HG03378 (cell line): ENCODE measurements at regions not wholly inside any gene's neighbourhood (a gene's known extent, or its start where the extent isn't known, plus 50 kb on each side); places are given as distances from the start of the nearest gene placed in this dataset.
"Not testable (repeated sequence)": the region's sequence is repeated elsewhere in the genome, so short reads cannot be mapped to it uniquely, and the experiment has no call there.

Experiments
- ATAC-seq: cut with Tn5 transposase; IDR thresholded peaks from one replicate; pipeline ENCODE4 v1.9.1; 2021; ENCODE audit warnings: mild to moderate bottlenecking, moderate library complexity; ENCODE audit not compliant: unreplicated experiment

DNA sequence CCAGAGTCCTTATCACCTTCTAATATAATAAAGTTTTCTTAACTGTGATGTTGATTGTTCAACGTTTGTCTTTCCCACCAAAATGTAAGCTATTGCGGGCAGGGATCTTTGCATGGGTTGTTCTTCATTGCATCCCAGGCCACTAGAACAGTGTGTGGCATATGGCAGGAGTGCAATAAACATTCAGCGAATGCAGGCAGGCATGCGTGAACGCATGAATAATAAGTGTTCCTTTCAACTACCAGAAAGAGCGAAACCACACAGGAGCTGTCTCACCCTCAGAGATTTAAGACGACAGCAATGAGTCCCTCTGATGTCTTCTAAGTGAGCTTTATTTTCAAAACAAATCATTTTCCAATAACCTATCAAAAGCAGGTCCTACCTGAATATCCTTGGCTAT is 2693.1 kb upstream of the TPTE start:
- ATAC-seq, result not testable (repeated sequence)

DNA sequence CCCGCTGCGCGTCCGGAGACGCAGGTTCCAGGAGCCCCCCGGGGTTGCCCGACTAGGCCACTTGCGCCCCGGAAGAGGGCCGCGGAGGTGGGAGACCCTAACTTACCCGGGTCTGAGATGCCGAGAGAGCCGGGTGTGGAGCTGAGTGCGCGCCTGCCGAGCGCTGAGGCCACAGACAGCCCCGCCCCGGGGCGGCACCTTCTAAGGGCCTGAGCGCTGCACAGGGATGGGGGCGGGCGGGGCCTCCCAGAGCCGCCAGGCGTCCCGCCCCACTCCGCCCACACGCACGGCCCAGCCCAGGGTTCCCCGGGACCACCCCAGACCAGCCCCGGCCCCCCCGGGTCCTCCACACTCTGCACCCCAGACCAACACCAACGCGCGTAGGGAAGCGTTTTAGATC is 2692.0 kb upstream of the TPTE start:
- ATAC-seq, result not testable (repeated sequence)

DNA sequence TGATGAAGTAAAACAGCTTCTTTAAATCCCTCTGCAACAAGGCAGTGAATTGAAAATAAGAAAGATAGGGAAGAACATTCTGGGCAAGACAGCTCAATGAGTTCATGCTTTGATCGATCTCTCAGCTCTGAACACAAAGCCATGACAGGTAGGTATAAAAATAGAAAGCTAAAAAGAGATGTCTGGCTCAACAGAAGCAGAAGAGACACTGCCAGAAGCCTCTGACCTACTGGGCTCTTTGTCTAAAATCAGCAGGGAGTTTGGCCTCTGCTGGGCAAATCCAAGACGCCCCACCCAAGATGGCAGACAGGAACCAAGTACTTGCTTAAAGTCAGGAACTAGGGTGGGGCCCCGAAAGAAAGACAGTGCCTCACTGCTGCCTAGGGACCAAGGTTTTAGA is 2684.1 kb upstream of the TPTE start:
- not testable (repeated sequence) for ATAC-seq

DNA sequence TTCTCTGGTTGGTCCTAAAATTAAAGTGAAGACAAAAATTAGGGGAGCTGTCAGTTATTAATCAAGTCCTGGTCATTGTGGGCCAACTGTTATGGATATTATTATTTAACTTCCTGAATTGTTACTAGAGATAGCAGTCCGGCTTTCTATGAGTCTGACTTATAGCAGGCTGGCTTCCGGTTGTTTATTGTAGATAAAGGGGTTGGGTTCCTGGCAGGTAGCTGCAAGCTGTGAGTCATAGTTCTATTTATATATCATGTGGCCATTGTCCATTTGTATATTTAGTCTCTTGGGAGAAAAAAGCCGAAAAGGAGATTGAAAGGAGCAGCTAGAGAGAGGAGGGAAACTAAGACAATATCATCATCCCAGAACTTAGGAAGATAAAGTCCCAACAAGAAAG is 2668.0 kb upstream of the TPTE start:
- ATAC-seq, result not testable (repeated sequence)

DNA sequence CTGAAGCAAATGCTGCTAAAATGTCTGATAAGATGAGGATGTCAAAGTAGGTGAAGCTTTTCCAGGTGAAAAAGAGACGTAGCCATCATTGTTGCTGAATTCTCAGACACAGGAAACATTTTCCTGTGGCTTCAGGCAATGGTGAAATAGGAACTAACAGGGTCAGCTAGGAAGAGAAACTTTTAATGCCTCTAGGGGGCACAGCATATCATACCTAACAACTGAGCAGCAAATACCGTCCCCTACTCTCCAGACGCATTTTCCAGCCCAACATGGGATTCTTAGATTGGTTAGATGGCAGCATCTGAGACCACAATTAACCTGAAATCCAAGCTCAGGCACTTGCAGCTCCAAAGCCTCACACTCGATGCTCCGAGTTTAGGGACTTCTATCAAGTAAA is 2667.5 kb upstream of the TPTE start:
- ATAC-seq, result not testable (repeated sequence)
